ENCODE measurements at regions not wholly inside any gene's neighbourhood (a gene's known extent, or its start where the extent isn't known, plus 50 kb on each side); places are given as distances from the start of the nearest gene placed in this dataset.
"Not testable (repeated sequence)": the region's sequence is repeated elsewhere in the genome, so short reads cannot be mapped to it uniquely, and the experiment has no call there.

DNA sequence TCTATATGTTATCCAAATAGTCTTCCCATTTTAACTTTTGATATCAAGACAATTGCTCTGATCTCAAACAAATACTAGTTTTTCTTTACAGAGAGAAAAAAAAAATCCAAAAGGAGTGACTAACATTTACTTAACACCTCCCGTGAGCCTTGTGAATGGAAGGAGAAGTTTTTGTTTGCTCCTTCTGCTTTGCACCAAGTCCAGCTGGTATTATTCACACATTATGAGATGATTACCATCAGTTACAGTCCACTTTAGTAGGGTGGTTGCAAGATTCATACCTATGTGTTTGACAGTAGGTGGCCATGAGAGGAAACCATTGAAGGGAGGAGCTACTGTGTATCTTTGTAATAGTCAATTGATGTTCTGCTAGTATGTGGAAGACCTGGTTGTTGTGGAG lies 443.4 kb upstream of the ZP4 start:
- no peak for DNase-seq

DNA sequence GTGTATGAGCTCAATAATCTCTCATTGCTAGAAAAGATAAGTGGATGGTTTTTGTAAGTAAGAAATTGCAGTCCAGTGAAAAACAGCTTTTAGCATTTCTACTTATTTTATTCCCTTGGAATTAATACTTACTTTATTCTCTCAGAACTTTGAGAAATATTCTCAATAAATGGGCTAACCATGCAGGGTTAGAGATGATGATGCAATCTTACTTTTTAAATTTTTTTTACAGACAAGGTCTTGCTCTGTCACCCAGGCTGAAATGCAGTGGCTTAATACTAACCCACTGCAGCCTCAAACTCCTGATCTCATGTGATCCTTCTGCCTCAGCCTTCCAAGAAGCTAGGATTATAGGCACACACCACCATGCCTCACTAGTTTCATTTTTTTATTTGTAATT lies 440.8 kb upstream of the ZP4 start:
- no peak for DNase-seq

DNA sequence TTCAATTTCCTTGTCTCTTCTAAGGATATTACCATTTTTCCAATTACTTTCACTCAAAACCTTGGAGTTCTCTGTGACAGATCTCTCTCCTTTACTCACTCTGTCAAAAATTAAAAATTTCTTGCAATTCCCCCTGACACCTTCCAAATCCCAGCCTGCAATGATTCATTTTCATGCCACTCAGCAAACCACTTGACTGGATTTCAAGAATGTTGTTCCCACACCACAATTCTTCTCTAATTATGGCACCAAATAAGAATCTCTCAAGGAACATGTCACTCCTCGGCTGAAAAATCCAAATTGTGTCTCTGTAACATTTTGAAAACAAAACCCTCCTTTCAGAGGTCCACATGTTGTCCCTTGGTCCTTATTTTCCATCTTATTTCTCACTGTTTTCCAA lies 438.9 kb upstream of the ZP4 start:
- no peak for DNase-seq

DNA sequence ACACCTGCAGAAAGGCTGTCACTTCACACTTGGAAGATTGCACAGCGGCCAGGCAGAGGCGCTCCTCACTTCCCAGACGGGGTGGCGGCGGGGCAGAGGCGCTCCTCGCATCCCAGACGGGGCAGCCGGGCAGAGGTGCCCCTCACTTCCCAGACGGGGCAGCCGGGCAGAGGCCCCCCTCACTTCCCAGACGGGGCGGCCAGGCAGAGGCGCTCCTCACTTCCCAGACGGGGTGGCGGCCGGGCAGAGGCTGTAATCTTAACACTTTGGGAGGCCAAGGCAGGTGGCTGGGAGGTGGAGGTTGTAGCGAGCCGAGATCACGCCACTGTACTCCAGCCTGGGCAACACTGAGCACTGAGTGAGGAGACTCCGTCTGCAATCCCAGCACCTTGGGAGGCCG lies 436.3 kb upstream of the ZP4 start:
- DNase-seq, result not testable (repeated sequence)

DNA sequence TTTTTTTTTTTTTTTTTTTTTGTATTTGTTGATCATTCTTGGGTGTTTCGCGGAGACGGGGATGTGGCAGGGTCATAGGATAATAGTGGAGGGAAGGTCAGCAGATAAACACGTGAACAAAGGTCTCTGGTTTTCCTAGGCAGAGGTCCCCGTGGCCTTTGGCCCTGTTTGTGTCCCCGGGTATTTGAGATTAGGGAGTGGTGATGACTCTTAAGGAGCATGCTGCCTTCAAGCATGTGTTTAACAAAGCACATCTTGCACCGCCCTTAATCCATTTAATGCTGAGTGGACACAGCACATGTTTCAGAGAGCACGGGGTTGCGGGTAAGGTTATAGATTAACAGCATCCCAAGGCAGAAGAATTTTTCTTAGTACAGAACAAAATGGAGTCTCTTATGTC lies 435.8 kb upstream of the ZP4 start:
- DNase-seq, result not testable (repeated sequence)

- no peak for DNase-seq
Observed at GRCh38 chr1:238324211-238324864, 433.6 kb upstream of the ZP4 start.

GRCh38 chr1:238323490-238323889 lies 432.8 kb upstream of the ZP4 start:
- no peak for DNase-seq

DNA sequence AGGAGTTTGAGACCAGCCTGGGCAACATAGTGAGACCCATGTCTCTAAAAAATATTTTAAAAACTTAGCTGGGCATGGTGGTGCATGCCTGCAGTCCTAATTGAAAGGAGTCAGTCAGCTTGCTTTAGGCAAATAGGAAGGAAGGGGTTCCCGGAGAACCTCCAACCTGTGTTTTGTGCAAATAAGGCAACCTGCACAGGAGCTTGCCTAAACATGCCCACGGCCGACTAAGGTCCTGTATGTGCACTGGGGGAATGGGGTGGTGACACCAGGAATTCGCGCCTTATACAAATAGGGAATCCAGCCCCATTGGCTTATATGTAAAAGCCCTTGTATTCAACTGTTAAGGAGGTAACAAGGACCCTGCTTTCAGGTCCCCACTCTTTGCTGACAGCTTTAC lies 429.2 kb upstream of the ZP4 start:
- DNase-seq, result no peak

GRCh38 chr1:238318294-238319110 lies 427.8 kb upstream of the ZP4 start:
- no peak for DNase-seq

DNA sequence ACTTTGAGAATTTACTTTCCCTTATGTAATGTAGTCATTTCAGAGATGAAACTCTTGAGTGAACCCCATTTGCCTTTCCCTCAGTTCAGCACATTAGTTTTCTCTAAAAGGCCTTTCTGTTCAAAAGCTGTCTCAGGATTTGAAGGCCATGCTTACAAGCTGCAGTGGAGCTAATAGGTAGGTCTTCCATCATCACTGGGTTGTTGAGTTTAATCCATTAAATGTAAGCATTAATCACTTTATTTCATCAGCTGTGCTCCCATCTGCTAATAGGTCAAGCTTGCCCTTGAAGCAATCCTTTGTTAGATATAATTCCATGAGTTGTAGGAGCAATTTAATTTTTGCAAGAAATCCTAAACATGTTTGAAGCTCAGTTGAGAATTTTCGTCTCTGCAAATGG lies 422.2 kb upstream of the ZP4 start:
- no peak for DNase-seq

GRCh38 chr1:238306411-238306810 lies 415.7 kb upstream of the ZP4 start:
- DNase-seq, result no peak

GRCh38 chr1:238302646-238303045 lies 411.9 kb upstream of the ZP4 start:
- DNase-seq, result no peak

- no peak for DNase-seq
Observed at GRCh38 chr1:238296371-238296770, 405.6 kb upstream of the ZP4 start.

- DNase-seq, result no peak
Observed at GRCh38 chr1:238293075-238293474, 402.4 kb upstream of the ZP4 start.

DNA sequence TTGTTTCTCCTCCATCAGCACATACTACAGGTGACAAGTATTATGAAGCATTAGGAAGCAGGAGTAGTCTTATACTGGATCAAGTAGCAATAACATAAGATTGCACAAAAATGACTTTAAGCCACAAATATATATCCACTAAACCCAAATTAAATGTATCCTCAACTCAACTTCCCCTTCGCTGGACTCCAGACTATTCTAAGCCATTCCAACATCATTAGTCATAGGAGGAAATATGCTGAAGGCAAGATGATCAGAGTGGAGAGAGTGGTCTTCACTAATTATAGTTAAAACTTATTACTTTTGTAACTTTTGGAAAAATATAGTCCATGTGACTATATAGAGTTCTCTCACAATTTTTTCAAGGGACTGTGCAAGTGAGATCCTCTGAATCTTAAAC lies 390.7 kb upstream of the ZP4 start:
- no peak for DNase-seq

DNA sequence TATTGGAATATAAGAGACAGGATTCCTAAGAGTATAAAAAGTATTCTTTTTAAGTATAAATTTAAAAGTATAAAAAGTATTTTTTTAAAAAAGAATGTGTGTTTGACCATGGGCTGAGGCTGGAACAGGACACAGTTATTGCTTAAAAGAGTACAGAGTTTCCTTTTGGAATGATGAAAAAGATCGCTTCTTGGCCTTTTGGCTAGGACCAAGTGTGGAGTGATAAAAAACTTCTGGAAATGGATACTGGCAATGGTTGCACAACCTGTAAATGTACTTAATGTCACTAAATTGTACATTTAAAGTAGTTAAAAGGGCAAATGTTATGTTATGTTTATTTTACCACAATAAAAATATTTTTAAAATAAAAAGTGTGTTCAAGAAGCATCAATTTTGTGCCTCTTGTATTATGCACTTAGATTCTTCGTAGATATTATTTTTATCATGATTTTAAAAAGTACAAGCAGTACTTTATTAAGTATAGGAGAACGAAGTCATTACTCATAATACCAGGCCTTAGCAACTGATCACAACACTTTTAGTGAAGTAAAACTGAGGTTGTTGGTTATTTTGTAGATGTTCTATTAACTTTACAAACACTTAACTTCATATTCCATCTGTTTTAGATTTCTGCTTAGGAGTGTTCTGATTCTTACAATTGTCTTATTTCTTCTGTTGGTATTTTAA lies 389.1 kb upstream of the ZP4 start:
- DNase-seq, result no peak

GRCh38 chr1:238272145-238272544 lies 381.4 kb upstream of the ZP4 start:
- no peak for DNase-seq

- DNase-seq, result no peak
Observed at GRCh38 chr1:238265866-238266265, 375.1 kb upstream of the ZP4 start.

DNA sequence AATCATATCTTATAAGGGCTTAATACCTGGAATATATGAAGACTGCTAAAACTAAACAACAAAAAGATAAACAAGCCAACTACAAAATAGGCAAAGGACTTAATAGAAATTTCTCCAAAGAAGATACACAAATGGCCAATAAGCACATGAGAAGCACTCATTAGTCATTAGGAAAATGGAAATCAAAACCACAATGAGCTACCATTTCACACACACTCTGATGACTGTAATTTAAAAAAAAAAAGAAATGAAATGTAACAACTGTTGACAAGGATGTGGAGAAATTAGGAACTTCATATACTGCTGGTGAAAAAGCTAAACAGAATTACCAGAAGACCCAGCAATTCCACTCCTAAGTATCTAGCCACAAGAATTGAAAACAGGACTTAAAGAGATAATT lies 374.2 kb upstream of the ZP4 start:
- no peak for DNase-seq

GRCh38 chr1:238258510-238258909 lies 367.8 kb upstream of the ZP4 start:
- DNase-seq, result no peak

- DNase-seq, result no peak
Observed at GRCh38 chr1:238257018-238257621, 366.4 kb upstream of the ZP4 start.

DNA sequence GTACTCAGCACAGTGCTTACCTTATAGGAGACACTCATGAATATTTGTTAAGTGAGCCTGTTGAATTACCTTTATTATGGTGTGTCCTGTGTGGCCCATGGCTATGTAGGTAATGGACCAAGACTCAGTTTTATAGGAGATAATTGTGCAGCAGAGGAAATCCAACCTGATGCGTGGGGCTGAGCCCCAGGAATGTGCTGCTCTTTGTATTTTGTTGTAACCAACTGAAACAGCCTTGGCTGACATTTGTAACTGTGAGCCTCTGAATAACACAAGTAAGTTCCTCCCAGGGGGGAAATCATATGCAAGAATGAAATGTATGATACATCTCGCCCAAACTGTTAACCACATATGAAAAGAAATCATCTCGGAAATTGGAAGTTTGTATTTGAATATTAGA lies 364.2 kb upstream of the ZP4 start:
- DNase-seq, result no peak

- DNase-seq, result no peak
Observed at GRCh38 chr1:238252033-238252802, 361.5 kb upstream of the ZP4 start.

Data from activated CD4-positive, alpha-beta T cell treated with anti-CD3 and anti-CD28 coated beads for 4 hours (primary cell).